Activated CD8-positive, alpha-beta T cell treated with anti-CD3 and anti-CD28 coated beads for 36 hours (primary cell): ENCODE measurements at regions not wholly inside any gene's neighbourhood (a gene's known extent, or its start where the extent isn't known, plus 50 kb on each side); places are given as distances from the start of the nearest gene placed in this dataset.

Experiments used
- ATAC-seq: fragments of 200-7000 bp; cut with Tn5 transposase; one replicate; pipeline ENCODE4 v1.10.0; 2021; ENCODE audit warnings: mild to moderate bottlenecking, moderate library complexity
- CTCF ChIA-PET: fragments of 350-600 bp; sonication (Branson Sonifier 250); formaldehyde crosslinking; loops from one replicate; lab custom pipeline; 2021; ENCODE audit warnings: antibody characterized with exemption; lab: Charles Lee
- POLR2A ChIA-PET: fragments of 350-600 bp; sonication (Branson Sonifier 250); formaldehyde crosslinking; loops from one replicate; lab custom pipeline; 2021; ENCODE audit warnings: antibody characterized with exemption; lab: Charles Lee
- DNase-seq: peaks from one replicate; pipeline ENCODE4 v3.0.0-alpha.2; 2020
- H3K27ac Mint-ChIP-seq: one replicate; pipeline ENCODE4 v1.8.0; 2021; ENCODE audit warnings: mild to moderate bottlenecking, mixed read lengths
- H3K27me3 Mint-ChIP-seq: one replicate; pipeline ENCODE4 v1.8.0; 2021; ENCODE audit warnings: mixed read lengths
- H3K36me3 Mint-ChIP-seq: one replicate; pipeline ENCODE4 v1.8.0; 2021; ENCODE audit warnings: low read depth, mixed read lengths
- H3K4me1 Mint-ChIP-seq: one replicate; pipeline ENCODE4 v1.8.0; 2021; ENCODE audit warnings: low read depth, mixed read lengths
- H3K4me3 Mint-ChIP-seq: one replicate; pipeline ENCODE4 v1.8.0; 2021; ENCODE audit warnings: mild to moderate bottlenecking, moderate library complexity, mixed read lengths
- H3K9me3 Mint-ChIP-seq: one replicate; pipeline ENCODE4 v1.8.0; 2021; ENCODE audit warnings: mixed read lengths
- CTCF ChIP-seq: fragments of 200-600 bp; IDR thresholded peaks from one replicate; pipeline ENCODE4 v1.8.0; 2022; ENCODE audit warnings: antibody characterized with exemption, mild to moderate bottlenecking
- intact Hi-C: fragments of 100-400 bp; cut with micrococcal nuclease; formaldehyde crosslinking; loops from one replicate; pipeline ENCODE4 v1.10.0; 2022

DNA sequence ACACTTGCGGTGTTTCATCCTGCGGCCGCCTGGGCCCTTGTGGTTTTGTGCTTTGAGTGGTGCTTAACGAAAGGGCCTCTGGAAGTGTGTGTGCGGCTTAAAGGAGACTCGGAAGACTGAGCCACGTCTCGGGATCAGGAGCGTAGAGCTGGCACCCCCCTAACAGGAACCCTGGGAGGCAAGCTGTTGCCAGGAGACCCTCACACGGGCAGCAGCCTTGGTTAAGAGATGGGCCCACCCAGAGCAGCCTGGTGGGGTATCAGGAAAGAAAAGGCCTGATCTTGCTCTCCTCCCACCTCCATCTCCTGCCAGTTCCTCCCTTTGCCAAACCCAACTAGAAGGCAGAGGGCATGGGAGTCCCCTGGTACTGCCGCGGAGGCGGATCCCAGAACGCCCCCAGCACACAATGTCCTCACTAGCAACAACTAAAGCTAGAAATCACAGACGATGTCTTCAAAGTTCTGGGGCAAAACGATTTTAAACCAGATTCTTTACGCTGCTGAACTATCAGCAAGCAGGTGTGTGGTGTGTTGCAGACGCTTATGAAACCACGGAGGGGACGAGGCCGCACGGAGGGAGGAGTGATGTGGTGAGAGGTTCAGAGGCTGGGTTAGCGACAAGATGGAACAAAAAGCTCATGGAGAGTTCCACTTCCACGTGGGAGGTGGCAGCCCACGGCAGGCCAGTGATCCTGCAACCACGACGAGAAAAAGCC is 67.0 kb upstream of the INPP5A start:
- intact Hi-C loops, result no loop called here
- ChIA-PET CTCF (interaction anchor here (2.4 kb wide), 1 partner anchor 12 kb away, joined by 8 read pairs; no protein-coding TSS in a partner anchor), POLR2A (interaction anchor here (1.3 kb wide), 1 partner anchor 23 kb away, joined by 3 read pairs; no protein-coding TSS in a partner anchor)
- Mint-ChIP-seq H3K4me3 (no peak overlapping the region), H3K27me3 (peaks cover 3% of the 10 kb centered on the region), H3K27ac (peak overlapping the region; percentile 6), H3K36me3 (no peaks in the 10 kb centered on the region), H3K9me3 (peaks cover 3% of the 10 kb centered on the region), H3K4me1 (peaks cover 11% of the 10 kb centered on the region)
- DNase-seq (peak; percentile 79), ATAC-seq (peak; percentile 89)
- TF ChIP-seq CTCF, result no peak

DNA sequence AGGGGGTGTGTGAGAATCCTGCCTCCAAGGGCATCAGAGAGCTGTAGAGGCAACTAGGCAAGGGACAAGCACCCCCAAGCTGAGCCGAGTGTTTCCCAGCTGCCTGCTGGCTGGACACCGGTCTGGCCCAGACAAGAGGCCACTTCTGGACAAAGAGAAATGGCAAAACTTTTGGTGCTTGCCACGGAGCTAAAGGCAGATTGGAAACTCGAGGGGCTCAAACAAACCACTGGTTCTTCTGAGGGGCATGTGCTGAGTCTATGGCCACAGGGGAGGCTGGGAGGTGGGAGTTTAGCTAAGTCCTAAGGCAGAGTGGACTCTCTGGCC is 66.5 kb upstream of the INPP5A start:
- ChIA-PET POLR2A (interaction anchor here (1.3 kb wide), 1 partner anchor 24 kb away, joined by 3 read pairs; no protein-coding TSS in a partner anchor), CTCF (interaction anchor here (2.4 kb wide), 1 partner anchor 12 kb away, joined by 8 read pairs; no protein-coding TSS in a partner anchor)
- H3K9me3 Mint-ChIP-seq, result peaks cover 3% of the 10 kb centered on the region
- peak overlapping the region; percentile 6 for H3K27ac Mint-ChIP-seq
- TF ChIP-seq CTCF, result no peak
- peaks cover 11% of the 10 kb centered on the region for H3K4me1 Mint-ChIP-seq
- no peaks in the 10 kb centered on the region for H3K36me3 Mint-ChIP-seq
- intact Hi-C loops, result no loop called here
- peaks cover 3% of the 10 kb centered on the region for H3K27me3 Mint-ChIP-seq
- DNase-seq, result no peak
- H3K4me3 Mint-ChIP-seq, result no peak overlapping the region
- ATAC-seq, result no peak

DNA sequence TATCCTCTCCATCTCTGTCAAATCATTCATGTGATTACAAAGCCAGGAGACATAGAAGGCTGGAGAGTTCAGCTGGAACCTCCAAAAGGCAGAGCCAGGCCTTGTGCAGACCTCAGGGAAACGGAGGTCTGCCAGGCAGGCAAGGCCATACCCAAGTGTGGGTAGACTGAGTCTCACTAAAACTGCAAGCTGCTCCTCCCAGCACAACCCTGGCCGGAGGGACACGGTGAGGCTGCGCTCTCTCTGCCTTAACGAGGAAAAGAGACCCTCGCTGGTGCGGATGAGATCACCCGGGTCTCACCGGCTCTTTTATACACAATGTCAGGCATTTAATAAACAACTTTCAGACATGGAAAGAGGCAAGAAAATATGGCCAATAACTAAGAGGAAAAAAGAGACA is 66.1 kb upstream of the INPP5A start:
- no peak overlapping the region for H3K27ac Mint-ChIP-seq
- ATAC-seq (no peak), DNase-seq (no peak)
- H3K9me3 Mint-ChIP-seq, result peaks cover 3% of the 10 kb centered on the region
- no peak for TF ChIP-seq CTCF
- no peak overlapping the region for H3K4me3 Mint-ChIP-seq
- CTCF ChIA-PET, result interaction anchor here (2.4 kb wide), 1 partner anchor 12 kb away, joined by 8 read pairs; no protein-coding TSS in a partner anchor
- POLR2A ChIA-PET, result interaction anchor here (1.3 kb wide), 1 partner anchor 24 kb away, joined by 3 read pairs; no protein-coding TSS in a partner anchor
- no peaks in the 10 kb centered on the region for H3K36me3 Mint-ChIP-seq
- intact Hi-C loops, result no loop called here
- H3K27me3 Mint-ChIP-seq, result peaks cover 3% of the 10 kb centered on the region
- peaks cover 11% of the 10 kb centered on the region for H3K4me1 Mint-ChIP-seq

DNA sequence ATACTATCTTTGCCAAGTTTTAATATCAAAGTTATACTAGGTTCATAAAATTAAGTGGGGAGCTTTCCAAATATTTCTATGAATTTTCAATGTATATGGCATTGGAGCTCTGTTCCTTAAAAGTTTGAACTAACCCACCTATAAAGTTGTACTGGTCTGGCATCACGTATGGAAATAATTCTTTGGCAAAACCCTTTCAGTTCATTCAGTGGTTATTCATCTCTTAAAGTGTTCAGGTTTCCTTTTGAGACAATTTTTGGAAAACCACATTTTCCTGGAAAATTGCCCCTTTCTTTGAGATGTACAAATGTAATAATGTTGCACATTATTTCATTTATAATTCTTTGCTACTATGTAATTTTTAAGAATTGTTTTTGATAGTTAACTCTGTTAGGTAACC is 62.5 kb upstream of the INPP5A start:
- no peak for DNase-seq
- POLR2A ChIA-PET, result no interaction called here
- Mint-ChIP-seq H3K4me3 (no peak overlapping the region), H3K27ac (no peak overlapping the region), H3K4me1 (peaks cover 11% of the 10 kb centered on the region), H3K9me3 (peaks cover 3% of the 10 kb centered on the region), H3K27me3 (peaks cover 3% of the 10 kb centered on the region), H3K36me3 (no peaks in the 10 kb centered on the region)
- CTCF ChIA-PET, result no interaction called here
- TF ChIP-seq CTCF, result no peak
- ATAC-seq, result no peak
- intact Hi-C loops, result no loop called here
